Nephron (organoid): ENCODE measurements at regions not wholly inside any gene's neighbourhood (a gene's known extent, or its start where the extent isn't known, plus 50 kb on each side); places are given as distances from the start of the nearest gene placed in this dataset.

Source experiments
- H3K27ac Mint-ChIP-seq, 3 experiments: 2 replicates each; pipeline ENCODE4 v1.8.0; 2020; ENCODE audit warnings: mixed read lengths in 3 of 3, mild to moderate bottlenecking in 2 of 3, moderate library complexity in 1 of 3
- H3K27me3 Mint-ChIP-seq: 2 replicates; pipeline ENCODE4 v1.8.0; 2021; ENCODE audit warnings: low read depth, mild to moderate bottlenecking, moderate library complexity, mixed read lengths
- H3K36me3 Mint-ChIP-seq: 2 replicates; pipeline ENCODE4 v1.8.0; 2020; ENCODE audit warnings: low read depth, mixed read lengths
- H3K4me1 Mint-ChIP-seq: 2 replicates; pipeline ENCODE4 v1.8.0; 2020; ENCODE audit warnings: mixed read lengths
- H3K4me3 Mint-ChIP-seq, 3 experiments: 2 replicates each; pipeline ENCODE4 v1.8.0; 2020; ENCODE audit warnings: mild to moderate bottlenecking in 3 of 3, mixed read lengths in 3 of 3, moderate library complexity in 2 of 3
- H3K9me3 Mint-ChIP-seq: 2 replicates; pipeline ENCODE4 v1.8.0; 2020; ENCODE audit warnings: mixed read lengths
- CTCF ChIP-seq, 3 experiments: fragments of 200-600 bp; sonication (generic); IDR thresholded peaks; one replicate each; pipeline ENCODE4 v1.5.0; 2021; ENCODE audit warnings: antibody characterized with exemption in 3 of 3; ENCODE audit not compliant: unreplicated experiment in 3 of 3

GRCh38 chr7:37531225-37531624 is 82.6 kb upstream of the ELMO1 start:
- H3K27me3 Mint-ChIP-seq: peaks cover 6% of the 10 kb centered on the region
- H3K9me3 Mint-ChIP-seq: peaks cover 11% of the 10 kb centered on the region
- no peaks in the 10 kb centered on the region for H3K36me3 Mint-ChIP-seq
- H3K4me1 Mint-ChIP-seq: no peaks in the 10 kb centered on the region
- TF ChIP-seq CTCF (IDR thresholded peaks at IDR 0.05; ENCODE audit: unreplicated experiment in 3 of 3): no peak
- no peak overlapping the region for H3K27ac Mint-ChIP-seq
- H3K4me3 Mint-ChIP-seq: no peak overlapping the region

- no peaks in the 10 kb centered on the region for H3K4me1 Mint-ChIP-seq
- no peaks in the 10 kb centered on the region for H3K36me3 Mint-ChIP-seq
- H3K27me3 Mint-ChIP-seq: peaks cover 6% of the 10 kb centered on the region
- H3K27ac Mint-ChIP-seq: no peak overlapping the region
- TF ChIP-seq CTCF (IDR thresholded peaks at IDR 0.05; ENCODE audit: unreplicated experiment in 3 of 3): no peak
- peaks cover 11% of the 10 kb centered on the region for H3K9me3 Mint-ChIP-seq
- no peak overlapping the region for H3K4me3 Mint-ChIP-seq
These were observed 84.0 kb upstream of the ELMO1 start for GRCh38 chr7:37532636-37533035.

DNA sequence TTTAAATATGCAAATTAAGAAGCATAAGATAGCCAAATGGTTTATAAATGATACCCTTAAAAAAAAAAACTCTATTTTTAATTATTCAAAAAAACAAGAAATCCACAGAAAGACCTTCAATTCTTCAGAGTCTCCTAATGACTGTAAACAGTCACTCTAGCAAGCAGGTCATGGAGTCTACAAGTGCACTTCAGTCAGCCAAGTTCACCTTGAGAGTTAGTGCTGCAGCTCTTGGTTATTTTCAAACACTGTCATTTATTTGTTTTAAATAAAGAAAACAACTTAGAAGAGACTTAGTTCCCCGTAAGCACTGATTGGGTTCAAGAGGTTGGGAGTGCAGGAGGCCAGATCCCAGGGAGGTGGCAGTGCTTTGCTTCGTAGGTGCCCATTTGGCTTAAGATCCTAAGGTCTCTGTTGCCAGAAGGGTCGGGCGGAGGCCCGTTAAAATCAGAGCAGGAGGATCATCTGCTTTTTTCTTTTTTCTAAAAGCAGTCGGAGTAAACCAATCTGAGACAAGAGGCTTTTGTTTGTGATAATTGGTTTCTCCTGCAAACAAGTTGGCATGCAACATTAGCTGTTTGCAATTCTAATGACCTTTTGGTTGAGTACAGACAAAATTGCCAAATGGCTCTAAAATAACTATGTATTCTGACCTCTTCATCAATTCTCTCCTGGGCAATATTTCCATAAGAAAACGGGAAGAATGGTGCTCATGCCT is 86.4 kb upstream of the ELMO1 start:
- no peaks in the 10 kb centered on the region for H3K27me3 Mint-ChIP-seq
- H3K4me1 Mint-ChIP-seq: no peaks in the 10 kb centered on the region
- no peak for TF ChIP-seq CTCF (IDR thresholded peaks at IDR 0.05; ENCODE audit: unreplicated experiment in 3 of 3)
- no peak overlapping the region for H3K4me3 Mint-ChIP-seq
- H3K9me3 Mint-ChIP-seq: peaks cover 11% of the 10 kb centered on the region
- H3K36me3 Mint-ChIP-seq: no peaks in the 10 kb centered on the region
- H3K27ac Mint-ChIP-seq: no peak overlapping the region

DNA sequence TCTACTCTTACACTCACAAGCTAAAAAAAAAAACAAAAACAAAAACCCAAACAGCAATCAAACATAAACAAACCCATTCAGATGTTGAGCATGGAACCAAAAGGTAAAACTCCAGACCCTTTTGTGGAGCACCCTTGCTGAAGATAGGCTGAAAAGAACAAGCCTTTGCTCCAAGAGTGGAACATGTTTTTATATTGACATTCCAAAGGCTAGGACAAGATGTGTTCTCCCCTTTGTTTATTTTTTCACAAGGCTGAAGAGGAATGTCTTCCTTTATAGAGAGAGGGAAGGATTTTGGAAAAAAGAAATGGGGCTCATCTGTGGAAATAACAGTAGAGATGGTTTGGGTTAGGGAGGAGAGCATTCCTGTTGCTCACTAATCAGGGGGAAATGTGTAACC is 87.2 kb upstream of the ELMO1 start:
- H3K27me3 Mint-ChIP-seq: no peaks in the 10 kb centered on the region
- peaks cover 11% of the 10 kb centered on the region for H3K9me3 Mint-ChIP-seq
- no peak overlapping the region for H3K4me3 Mint-ChIP-seq
- H3K27ac Mint-ChIP-seq: no peak overlapping the region
- H3K4me1 Mint-ChIP-seq: no peaks in the 10 kb centered on the region
- no peak for TF ChIP-seq CTCF (IDR thresholded peaks at IDR 0.05; ENCODE audit: unreplicated experiment in 3 of 3)
- no peaks in the 10 kb centered on the region for H3K36me3 Mint-ChIP-seq

DNA sequence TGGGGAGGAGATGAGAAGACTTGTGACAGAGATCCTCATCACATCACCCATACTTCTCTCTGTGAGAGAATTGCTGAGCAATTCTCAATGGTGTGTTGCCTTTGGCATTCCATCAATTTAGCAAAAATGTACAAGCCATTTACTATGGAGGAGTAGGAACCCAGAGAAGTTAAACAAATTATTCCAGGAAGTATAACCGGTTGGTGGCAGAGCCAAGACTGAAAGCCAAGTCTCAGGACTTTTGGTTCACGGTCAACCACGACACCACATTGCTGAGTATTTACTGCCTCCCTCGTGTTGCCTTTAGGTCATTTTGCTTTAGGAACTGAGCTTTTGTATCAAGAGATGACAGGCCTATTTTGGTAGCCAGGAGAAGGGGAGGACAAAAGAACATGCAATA is 88.0 kb upstream of the ELMO1 start:
- H3K36me3 Mint-ChIP-seq: no peaks in the 10 kb centered on the region
- no peaks in the 10 kb centered on the region for H3K4me1 Mint-ChIP-seq
- no peak overlapping the region for H3K27ac Mint-ChIP-seq
- H3K9me3 Mint-ChIP-seq: peaks cover 6% of the 10 kb centered on the region
- H3K4me3 Mint-ChIP-seq: no peak overlapping the region
- H3K27me3 Mint-ChIP-seq: no peaks in the 10 kb centered on the region
- no peak for TF ChIP-seq CTCF (IDR thresholded peaks at IDR 0.05; ENCODE audit: unreplicated experiment in 3 of 3)

DNA sequence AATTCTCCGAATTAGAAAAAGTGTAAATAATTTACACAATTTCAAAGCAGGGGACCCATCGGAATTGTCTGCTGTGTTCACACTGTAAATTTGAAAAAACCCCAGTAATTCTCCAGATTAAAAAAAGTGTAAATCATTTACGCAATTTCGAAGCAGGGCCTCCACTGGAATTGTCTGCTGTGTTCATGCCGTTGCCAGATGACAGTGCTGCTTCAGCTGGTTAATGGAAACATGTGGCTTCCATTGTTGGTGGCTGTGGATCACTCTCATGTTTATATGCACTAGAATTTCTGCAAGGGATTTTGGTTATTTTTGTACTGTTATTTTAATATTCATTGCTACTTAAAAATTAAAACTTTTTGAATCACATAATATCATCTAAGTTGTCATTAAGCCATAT is 88.8 kb upstream of the ELMO1 start:
- TF ChIP-seq CTCF (IDR thresholded peaks at IDR 0.05; ENCODE audit: unreplicated experiment in 3 of 3): no peak
- peaks cover under 1% of the 10 kb centered on the region for H3K27me3 Mint-ChIP-seq
- H3K36me3 Mint-ChIP-seq: no peaks in the 10 kb centered on the region
- no peak overlapping the region for H3K4me3 Mint-ChIP-seq
- H3K4me1 Mint-ChIP-seq: no peaks in the 10 kb centered on the region
- no peak overlapping the region for H3K27ac Mint-ChIP-seq
- peaks cover 4% of the 10 kb centered on the region for H3K9me3 Mint-ChIP-seq
